ENCODE measurements at regions not wholly inside any gene's neighbourhood (a gene's known extent, or its start where the extent isn't known, plus 50 kb on each side); places are given as distances from the start of the nearest gene placed in this dataset.
"Not testable (repeated sequence)": the region's sequence is repeated elsewhere in the genome, so short reads cannot be mapped to it uniquely, and the experiment has no call there.

DNA sequence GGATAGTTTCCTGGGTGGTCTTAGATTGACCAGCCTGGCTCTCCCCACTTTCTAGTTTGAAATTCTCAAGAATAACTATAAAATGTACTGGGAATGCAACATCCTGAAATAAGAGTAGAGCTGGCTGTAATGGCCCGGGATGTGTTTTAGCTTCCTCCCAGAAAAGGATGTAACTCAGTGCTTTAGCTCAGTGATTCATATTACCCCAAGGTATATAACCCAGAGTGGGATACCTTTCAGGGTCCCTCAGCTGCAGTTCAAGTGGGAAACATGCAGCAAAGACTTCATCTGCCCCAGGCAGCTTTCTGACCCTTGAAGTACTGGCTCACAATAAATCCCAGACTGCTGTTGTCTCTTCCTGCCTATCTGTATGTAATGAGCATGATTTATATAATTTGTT is 666.7 kb upstream of the KCND2 start:
- no peak for DNase-seq (ENCODE audit: low read depth)

DNA sequence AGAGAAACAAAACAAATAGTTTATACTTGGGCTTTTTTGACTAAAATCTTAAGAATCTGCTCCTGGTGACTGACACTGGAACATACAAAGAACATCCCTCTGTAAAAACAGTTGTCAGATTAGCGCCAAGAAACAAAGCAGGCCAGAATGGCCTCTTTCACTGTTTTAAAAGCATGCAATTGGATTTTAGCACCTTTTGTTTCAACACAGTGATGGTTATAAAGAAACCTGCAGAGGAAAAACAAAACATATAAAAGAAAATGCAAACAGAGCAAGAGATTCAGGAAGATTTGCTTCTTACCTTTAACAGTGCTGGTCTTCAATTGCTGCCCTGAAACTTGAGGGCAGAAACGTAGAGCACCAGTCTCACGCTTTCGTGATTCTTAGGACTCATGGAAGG is 652.2 kb upstream of the KCND2 start:
- no peak for DNase-seq (ENCODE audit: low read depth)

DNA sequence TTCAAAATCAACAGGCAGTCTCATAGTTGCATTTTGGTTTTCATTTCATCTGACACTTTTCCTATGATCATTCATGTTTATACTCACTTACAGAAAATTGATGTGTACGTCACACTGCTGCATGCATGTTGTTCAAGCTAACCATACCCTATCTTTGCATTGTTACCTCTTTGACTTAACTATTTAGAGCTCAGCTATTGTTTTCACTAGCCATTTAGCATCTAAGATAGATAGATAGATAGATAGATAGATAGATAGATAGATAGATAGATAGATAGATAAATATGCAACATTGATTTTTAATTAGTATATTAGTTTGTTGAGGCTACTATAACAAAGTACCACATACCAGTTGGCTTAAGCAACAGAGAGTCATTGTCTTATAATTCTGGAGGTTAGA is 649.5 kb upstream of the KCND2 start:
- no peak for DNase-seq (ENCODE audit: low read depth)

DNA sequence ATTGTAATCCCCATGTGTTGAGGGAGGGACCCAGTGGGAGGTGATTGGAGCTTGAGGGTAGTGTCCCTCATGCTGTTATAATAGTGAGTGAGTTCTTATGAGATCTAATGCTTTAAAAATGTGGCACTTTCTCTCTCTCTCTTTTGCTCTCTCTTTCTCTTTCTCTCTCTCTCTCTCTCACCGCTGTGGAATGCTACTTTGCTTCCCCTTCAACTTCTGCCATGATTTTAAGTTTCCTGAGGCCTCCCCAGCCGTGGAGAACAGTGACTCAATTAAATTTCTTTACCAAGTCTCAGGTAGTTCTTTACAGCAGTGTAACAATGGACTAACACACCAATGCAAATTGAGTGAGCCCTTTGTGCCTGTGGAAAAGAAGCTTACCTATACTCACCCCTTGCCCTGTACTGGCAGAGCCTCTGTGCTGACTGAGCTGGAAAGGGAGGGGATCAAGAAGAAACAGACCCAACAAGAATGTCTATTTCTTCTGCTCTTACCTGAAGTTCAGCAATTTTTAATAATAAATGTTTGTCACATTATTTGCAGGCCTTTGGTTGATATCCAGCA is 642.5 kb upstream of the KCND2 start:
- no peak for DNase-seq (ENCODE audit: low read depth)

DNA sequence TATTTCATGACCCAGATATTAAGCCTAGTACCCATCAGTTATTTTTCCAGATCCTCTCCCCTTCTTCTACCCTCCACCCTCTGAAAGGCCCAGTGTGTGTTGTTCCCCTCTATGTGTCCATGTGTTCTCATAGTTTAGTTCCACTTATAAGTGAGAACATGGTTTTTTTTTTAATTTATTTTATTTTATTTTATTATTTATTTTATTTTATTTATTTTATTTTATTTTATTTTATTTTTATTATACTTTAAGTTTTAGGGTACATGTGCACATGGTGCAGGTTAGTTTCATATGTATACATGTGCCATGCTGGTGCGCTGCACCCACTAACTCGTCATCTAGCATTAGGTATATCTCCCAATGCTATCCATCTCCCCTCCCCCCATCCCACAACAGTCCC is 639.2 kb upstream of the KCND2 start:
- not testable (repeated sequence) for DNase-seq (ENCODE audit: low read depth)

DNA sequence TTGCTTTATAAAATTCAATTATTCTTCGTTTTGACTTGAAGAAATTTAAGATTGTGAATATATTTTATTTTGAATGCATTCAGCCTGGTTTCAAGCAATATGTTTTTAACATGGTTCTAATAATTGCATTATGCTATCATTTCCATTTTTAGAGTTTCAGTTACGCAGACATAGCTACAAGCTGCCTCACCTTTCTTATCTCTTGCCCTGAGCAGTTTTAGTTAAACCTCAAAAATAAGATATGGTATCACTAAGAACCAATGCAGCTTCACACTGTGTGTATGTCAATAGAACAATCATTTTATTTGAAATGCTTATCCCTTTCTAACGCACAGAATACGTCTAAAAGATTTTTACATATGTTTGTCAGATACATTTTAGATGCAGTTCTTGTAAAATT is 632.6 kb upstream of the KCND2 start:
- DNase-seq (ENCODE audit: low read depth): no peak

DNA sequence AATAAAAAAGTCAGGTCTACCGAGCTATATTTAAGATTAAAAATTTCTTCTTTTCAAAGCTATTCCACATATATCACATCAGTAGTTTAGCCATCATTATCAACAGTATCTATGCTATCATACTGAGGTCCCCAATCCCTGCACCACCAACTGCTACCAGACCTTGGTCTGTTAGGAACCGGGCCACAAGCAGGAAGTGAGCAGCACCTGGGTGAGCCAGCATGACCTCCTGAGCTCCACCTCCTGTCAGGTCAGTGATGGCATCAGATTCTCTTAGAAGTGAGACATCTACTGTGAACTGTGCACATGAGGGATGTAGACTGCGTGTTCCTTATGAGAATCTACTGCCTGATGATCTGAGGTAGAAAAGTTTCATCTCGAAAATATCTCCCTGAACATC is 632.1 kb upstream of the KCND2 start:
- no peak for DNase-seq (ENCODE audit: low read depth)

DNA sequence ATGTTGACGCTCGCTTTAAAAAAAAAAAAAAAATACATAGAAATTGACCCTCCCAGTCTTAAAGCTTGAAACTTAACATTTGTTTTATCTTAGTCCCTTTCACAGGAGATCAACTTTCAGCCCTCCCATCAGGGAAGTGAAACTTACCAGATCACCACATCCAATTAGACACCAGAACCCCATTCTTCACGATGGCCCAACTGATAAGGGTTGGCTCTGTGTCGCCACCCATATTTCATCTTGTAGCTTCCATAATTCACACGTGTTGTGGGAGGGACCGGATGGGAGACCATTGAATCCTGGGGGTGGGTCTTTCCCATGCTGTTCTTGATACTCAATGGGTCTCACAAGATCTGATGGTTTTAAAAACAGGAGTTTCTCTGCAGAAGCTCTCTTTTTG is 629.4 kb upstream of the KCND2 start:
- no peak for DNase-seq (ENCODE audit: low read depth)

DNA sequence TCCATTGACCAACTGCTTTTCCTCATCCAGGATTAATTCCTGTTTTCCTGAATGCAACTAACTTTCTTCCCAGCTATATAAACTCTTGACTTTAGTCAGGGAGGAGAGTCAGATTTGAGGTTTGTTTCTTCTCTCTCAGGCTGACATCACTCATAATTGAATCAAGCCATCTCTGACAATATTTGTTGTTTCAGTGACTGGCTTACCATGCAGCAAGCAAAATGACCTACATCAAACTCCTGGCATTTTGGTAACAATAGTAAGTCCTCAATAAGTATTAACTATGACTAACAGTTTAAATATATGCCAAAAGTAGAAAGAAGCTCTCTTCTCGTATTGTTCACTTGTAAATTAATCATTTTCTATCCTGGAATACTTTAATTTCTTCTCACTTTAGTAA is 625.7 kb upstream of the KCND2 start:
- no peak for DNase-seq (ENCODE audit: low read depth)

DNA sequence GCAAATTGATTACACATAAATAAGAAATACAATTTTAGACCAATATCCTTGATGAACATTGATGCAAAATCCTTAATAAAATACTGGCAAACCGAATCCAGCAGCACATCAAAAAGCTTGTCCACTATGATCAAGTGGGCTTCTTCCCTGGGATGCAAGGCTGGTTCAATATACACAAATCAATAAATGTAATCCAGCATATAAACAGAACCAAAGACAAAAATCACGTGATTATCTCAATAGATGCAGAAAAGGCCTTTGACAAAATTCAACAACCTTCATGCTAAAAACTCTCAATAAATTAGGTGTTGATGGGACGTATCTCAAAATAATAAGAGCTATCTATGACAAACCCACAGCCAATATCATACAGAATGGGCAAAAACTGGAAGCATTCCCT is 624.2 kb upstream of the KCND2 start:
- DNase-seq (ENCODE audit: low read depth): not testable (repeated sequence)

DNA sequence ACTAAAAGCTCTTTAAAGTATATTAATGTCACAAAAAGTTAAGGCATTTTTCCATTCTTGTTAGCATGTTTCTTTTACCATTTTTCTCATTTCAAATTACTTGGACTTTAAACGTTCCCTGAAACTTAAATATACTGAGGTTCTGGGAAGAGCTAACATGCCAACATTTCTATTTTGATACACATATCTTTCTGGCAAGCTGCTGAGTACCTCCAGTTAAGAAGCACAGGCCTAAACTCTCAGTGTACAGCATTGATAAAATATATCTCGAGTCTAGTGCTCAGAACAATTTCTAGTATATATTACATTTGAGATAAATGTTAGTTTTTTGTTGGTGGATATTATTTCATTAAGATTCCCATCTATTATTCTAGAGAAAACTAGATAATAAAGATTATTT is 612.9 kb upstream of the KCND2 start:
- DNase-seq (ENCODE audit: low read depth): no peak

DNA sequence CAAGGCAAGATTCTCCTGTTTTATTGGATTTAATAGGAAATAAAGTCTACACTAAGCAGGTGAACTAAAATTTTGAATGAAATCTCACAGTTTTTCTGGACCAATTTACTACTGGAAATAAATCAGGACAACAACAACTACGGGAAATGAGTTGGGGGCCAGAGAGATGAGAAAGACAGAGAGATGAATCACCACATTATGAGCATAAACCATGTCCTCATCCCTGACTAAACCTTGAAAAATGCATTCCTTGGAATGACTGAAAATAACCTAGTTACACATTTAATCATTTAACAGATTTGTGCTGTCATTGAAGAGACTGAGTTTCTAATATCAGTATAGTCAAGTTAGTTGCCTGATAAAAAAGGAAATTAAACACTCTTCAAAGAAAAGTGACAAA is 608.4 kb upstream of the KCND2 start:
- DNase-seq (ENCODE audit: low read depth): peak; percentile 76

DNA sequence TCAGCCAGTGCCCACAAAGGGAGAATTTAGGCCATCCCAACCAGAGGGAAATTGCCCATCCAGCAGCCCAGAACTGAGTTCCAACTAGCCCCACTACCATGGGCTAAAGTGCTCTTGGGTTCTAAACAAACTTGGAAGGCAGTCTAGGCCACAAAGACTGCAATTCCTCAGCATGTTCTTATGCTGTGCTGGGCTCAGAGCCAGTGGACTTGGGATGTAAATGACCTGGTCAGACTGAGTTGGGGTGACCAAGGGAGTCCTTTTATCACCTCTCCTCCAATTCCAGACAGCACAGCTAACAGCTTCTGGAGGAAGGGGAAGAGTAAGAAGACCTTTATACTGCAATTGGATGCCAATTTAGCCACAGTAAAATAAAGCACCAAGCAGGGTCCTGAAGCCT is 607.2 kb upstream of the KCND2 start:
- peak; percentile 3 for DNase-seq (ENCODE audit: low read depth)

DNA sequence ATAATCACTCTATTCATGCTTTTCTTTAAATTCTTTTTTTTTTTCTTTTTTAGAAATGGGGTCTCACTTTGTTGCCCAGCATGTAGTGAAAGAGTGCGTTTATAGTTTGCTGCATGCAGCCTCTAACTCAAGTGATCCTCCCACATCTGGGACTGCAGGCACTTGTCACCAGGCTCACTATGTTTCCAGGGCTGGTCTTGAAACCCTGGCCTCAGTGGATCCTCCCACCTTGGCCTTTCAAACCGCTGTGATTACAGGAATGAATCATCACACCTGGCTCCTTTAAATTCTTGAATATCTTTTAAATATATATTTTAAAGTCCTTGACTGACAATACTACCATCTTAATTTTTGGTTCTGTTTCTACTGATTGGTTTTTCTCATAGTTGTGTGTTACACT is 591.6 kb upstream of the KCND2 start:
- DNase-seq (ENCODE audit: low read depth): no peak

DNA sequence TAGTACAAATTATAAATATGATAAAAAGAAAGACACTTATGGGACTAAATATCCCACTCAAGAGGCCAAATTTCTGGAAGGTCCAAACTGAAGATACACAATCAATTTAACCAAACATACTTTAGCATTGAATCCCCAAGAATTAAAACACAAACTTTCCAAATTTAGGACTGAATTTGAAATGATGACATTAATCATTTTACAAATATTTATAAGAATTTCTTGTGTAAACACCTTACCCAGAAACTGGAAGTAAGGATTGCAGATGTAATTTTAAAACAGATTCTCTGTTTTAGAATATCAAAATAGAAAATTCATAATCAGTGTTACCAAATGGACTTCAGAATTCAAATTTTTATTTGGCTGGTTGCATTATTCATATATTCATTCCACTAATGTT is 588.2 kb upstream of the KCND2 start:
- DNase-seq (ENCODE audit: low read depth): no peak

DNA sequence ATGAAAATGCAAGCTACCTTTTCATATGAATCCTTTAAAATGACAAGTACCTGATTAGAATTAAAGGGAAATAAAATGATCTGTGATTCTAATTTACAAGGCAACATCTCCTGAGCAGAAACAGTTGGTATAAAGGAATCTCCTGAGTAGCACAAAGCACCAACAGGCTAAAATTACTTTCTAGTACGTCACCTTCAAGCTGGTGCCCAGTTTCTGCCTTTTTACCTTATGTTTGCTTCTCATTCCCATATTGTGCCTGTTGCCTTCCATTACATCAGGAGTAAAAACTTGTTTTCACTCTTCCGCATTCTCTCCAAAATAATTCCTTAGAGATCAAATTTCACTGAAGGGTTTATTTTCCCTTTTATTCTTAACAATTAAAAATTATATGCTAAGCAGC is 587.1 kb upstream of the KCND2 start:
- DNase-seq (ENCODE audit: low read depth): no peak

DNA sequence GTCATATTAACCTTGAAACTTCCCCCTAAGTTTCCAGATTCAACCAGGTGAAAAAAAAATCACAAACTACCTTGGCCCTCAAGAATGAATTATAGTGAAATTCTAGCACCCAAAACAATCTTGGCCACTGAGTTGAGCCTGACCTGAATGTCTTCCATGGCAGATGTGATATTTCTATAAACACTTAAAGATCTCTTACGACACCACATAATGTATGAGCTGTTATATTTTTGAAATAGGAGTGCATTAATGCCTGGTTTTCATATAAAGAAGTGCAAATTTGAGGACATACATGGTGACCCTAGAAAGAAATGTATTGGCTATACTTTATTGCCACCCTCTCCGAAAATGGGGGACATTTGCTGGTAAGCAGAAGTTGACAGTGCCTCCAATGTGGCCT is 584.1 kb upstream of the KCND2 start:
- no peak for DNase-seq (ENCODE audit: low read depth)

DNA sequence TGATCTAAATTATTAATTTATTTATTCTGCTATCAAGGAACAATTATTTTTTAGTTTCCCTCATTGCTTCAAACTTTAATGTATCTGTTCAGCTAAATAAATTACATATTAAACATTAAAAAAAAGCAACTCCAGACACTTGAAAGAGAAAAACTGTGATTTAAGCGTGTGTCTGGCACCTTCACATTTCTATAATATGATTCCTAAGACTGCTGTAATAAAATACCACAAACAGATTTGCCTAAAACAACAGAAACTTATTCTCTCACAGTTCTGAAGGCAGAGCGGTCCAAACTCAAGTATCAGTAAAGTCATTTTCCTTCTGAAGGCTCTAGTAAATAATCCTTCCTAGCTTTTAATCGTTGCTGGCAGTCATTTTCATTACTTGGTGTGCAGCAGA is 580.4 kb upstream of the KCND2 start:
- no peak for DNase-seq (ENCODE audit: low read depth)

DNA sequence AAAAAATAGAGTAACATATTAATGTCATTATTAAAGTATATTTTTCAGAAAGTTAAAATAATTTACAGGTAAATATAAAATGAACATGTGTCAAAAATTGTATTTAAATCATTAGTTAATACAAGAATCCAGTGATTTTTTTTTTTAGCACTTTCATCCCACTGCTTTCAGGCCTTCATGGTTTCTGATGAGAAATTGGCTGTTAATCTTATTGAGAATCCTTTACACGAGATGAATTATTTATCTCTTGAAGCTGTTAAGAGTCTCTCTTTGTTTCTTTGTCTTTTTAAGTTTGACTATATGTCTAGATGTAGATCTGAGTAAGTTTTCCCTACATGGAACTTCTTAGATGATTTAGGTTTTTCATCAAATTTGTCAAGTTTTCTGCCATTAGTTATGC is 578.5 kb upstream of the KCND2 start:
- DNase-seq (ENCODE audit: low read depth): no peak

DNA sequence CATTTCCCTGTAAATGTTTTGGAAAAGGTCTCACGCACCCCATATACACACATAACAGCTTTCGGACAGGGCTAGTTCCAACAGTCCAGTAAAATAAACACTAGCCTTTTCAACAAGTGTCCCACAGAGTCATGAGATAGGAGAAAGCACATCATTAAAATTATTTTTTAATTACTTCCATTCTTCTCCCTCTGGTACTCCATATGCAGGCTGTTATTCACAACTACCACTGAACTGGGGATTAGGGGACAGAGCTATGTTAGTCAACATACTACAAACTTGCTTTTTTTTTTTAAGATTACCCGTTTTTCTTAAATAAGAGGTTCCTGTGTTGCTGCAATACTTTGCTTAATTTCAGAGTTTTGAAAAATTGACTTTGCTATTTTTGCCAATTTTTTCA is 576.6 kb upstream of the KCND2 start:
- DNase-seq (ENCODE audit: low read depth): no peak

DNA sequence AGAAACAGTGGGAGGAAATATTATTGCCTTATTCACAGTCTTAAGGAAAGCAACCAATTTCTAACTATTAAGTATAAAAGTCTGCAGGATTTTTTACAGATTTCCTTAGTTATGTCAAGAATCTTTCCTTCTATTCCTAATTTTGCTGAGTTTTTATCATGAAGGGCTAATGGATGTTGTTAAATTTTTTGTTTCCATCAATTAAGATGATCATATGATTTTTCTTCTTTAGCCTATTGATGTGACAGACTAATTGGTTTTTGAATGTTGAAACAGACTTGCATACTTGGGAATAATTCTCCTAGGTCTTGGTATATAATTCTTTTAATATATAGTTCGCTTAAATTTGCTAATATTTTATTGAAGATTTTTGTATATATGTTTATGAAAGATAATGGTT is 569.1 kb upstream of the KCND2 start:
- DNase-seq (ENCODE audit: low read depth): no peak

DNA sequence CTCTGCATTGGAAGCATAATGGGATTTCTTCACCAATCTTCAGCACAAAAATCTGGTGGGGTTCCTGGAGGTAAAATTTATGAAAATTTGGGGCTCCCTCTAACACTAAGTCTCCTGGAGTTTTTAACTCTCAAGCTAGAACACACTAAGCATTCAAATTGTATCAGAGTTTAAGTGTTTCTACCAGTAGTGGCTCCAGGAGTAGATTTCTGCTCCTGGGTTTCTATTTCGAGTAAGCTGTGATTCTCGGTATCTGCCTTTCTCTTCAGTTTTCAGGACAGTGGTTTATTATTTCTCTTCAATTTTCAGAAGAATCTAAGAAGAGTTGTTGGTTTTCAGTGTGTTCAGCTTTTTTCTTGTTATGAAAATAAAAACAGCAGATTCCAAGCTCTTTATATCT is 566.4 kb upstream of the KCND2 start:
- no peak for DNase-seq (ENCODE audit: low read depth)

DNA sequence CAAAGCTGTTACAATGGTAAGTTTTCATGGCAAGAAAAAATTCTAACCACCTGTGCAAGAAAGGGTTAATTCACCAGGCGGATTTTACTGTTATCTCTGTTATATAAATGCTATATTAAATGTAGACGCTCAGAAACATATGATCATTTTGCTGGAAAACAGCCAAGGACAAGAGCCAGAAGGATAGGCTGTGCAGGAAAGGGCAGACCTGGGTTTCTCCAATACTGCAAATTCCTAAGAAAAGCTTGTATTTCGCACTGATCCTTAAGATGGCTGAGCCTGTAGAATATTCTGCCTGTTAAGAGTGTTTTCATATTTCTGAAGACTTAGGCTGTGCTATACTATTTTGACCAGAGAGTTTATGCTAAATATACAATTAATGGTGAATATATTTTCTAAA is 564.1 kb upstream of the KCND2 start:
- no peak for DNase-seq (ENCODE audit: low read depth)

DNA sequence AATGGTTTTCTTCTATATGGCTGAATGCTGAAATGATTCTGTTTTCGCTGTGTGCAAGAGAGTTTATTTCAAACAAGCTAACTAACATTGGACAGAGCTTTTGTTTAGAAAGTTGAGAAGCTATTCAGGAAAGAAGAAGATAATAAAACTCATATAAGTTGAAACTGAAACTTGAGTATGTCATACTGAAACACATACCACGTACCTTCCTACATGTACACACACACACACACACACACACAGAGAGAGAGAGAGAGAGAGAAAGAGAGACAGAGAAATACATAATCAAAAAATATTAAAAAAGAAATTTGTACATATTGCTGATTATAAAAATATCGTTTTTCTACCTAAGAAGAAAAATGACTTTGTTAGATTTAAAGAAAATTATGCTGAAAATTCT is 561.9 kb upstream of the KCND2 start:
- no peak for DNase-seq (ENCODE audit: low read depth)

DNA sequence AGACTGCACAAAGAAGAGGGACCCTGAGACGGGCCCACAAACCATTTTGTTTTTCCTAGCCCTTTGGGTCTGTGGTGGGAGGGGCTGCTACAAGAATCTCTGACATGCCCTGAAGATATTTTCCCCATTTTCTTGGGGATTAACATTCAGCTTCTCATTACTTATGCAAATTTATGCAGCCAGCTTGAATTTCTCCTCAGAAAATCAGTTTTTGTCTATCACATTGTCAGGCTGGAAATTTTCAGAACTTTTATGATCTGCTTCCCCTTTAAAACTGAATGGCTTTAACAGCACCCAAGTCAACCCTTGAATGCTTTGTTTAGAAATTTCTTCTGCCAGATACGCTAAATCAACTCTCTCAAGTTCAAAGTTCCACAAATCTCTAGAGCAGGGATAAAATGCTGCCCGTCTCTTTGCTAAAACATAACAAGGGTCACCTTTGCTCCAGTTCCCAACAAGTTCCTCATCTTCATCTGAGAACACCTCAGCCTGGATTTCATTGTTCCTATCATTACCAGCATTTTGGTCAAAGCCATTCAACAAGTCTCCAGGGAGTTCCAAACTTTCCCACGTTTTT is 560.0 kb upstream of the KCND2 start:
- DNase-seq (ENCODE audit: low read depth): no peak
